GM12892 (cell line): ENCODE measurements at regions not wholly inside any gene's neighbourhood (a gene's known extent, or its start where the extent isn't known, plus 50 kb on each side); places are given as distances from the start of the nearest gene placed in this dataset.

Source experiments
- POLR2A ChIP-seq: IDR thresholded peaks from 2 replicates; pipeline ENCODE4 v1.6.1; 2011; ENCODE audit warnings: low read depth, low read length, control low read depth
- POLR2AphosphoS5 ChIP-seq: IDR thresholded peaks from 2 replicates; pipeline ENCODE4 v1.6.1; 2011; ENCODE audit warnings: low read depth, low read length, control low read depth

- TF ChIP-seq POLR2A (no peak), POLR2AphosphoS5 (no peak)
Observed at GRCh38 chr10:6748981-6749635, 169.0 kb upstream of the PRKCQ start.
